HG02852 (cell line): ENCODE measurements at regions not wholly inside any gene's neighbourhood (a gene's known extent, or its start where the extent isn't known, plus 50 kb on each side); places are given as distances from the start of the nearest gene placed in this dataset.
A peak's percentile ranks its signal among the peaks of the same experiment; 100 is the strongest.

Experiments used
- ATAC-seq: cut with Tn5 transposase; IDR thresholded peaks from one replicate; pipeline ENCODE4 v1.9.1; 2021; ENCODE audit warnings: mild to moderate bottlenecking, moderate library complexity; ENCODE audit not compliant: unreplicated experiment

DNA sequence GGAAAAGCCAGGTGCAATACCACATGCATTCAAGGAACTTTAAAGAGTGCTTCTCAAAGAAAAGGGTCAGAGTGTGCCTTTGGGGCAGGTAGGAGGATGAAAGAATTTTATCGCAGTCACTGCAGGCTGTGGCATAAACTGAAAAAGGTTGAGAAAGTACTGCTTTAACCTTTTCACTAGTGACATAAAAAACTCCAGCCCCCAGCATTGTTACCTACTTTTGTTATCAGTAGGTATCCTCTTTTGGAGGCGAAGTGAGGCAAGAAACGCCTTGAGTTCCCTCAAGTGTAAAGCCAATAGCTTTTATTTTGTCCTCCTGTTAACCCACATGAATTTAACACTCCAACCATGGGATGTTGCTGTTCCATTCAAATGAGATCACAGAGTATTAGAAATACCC lies 64.7 kb upstream of the CHD1 start:
- ATAC-seq = peak; percentile 62

- ATAC-seq = no peak
These were observed 63.7 kb upstream of the CHD1 start for GRCh38 chr5:98992552-98992951.

DNA sequence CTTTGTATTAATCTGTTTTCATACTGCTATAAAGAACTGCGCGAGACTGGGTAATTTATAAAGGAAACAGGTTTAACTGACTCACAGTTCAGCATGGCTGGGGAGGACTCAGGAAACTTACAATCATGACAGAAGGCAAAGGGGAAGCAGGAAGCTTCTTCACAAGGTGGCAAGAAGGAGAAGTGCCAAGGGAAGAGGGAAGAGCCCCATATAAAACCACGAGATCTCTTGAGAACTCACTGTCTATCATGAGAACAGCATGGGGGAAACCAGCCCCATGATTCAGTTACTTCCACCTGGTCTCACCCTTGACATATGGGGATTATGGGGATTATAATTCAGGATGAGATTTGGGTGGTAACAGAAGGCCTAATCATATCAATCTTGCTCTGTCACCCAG lies 60.9 kb upstream of the CHD1 start:
- ATAC-seq = no peak

DNA sequence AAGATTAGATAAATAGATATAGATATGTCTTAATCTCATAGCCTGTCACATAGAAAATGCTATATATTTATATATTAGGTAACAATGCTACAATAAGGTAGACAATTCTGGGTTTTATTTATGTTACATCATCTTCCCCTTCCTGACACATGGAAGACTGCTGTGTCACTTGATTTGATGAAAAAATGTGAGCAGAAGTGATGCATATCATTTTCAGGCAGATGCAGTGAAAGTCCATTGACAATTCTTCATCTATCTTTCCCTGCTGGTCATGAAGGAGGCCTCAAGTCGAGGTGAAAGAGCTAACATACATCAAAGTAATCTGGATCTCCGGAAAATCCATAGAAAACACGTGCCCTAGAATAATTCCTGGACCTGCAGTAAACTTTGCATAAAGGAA lies 57.8 kb upstream of the CHD1 start:
- ATAC-seq = no peak

GRCh38 chr5:98982880-98983279 lies 54.1 kb upstream of the CHD1 start:
- no peak for ATAC-seq
